Osteoblast (primary cell): ENCODE measurements at regions not wholly inside any gene's neighbourhood (a gene's known extent, or its start where the extent isn't known, plus 50 kb on each side); places are given as distances from the start of the nearest gene placed in this dataset.

Experiments
- DNase-seq: peaks from one replicate; pipeline ENCODE4 v3.0.0; 2011; ENCODE audit warnings: low spot score, mixed read lengths; ENCODE audit not compliant: insufficient read length; ENCODE audit errors: missing footprints
- H2AFZ ChIP-seq: 2 replicates; pipeline ENCODE4 v1.6.0; 2011; ENCODE audit warnings: mild to moderate bottlenecking, low read length
- H3K27ac ChIP-seq: 2 replicates; pipeline ENCODE4 v1.5.1; 2011; ENCODE audit warnings: mild to moderate bottlenecking, low read depth, low read length, moderate library complexity
- H3K27me3 ChIP-seq: 2 replicates; pipeline ENCODE4 v1.6.0; 2012; ENCODE audit warnings: mild to moderate bottlenecking, control low read depth, inconsistent platforms, low read length, moderate library complexity; ENCODE audit not compliant: insufficient read depth
- H3K36me3 ChIP-seq: 2 replicates; pipeline ENCODE4 v1.5.1; 2011; ENCODE audit warnings: mild to moderate bottlenecking, low read length, control low read depth, moderate library complexity; ENCODE audit not compliant: insufficient read depth
- H3K4me1 ChIP-seq: 2 replicates; pipeline ENCODE4 v1.5.1; 2011; ENCODE audit warnings: mild to moderate bottlenecking, low read length, control low read depth, moderate library complexity; ENCODE audit not compliant: insufficient read depth
- H3K4me2 ChIP-seq: 2 replicates; pipeline ENCODE4 v1.6.0; 2011; ENCODE audit warnings: mild to moderate bottlenecking, low read length; ENCODE audit not compliant: insufficient read depth
- H3K4me3 ChIP-seq: fragments of 200-600 bp; sonication (generic); 3 replicates; pipeline ENCODE4 v1.5.1; 2012; ENCODE audit warnings: mild to moderate bottlenecking, low read length, inconsistent platforms; ENCODE audit not compliant: insufficient read depth
- H3K79me2 ChIP-seq: 2 replicates; pipeline ENCODE4 v1.6.0; 2012; ENCODE audit warnings: mild to moderate bottlenecking, low read length, control low read depth, inconsistent platforms; ENCODE audit not compliant: insufficient read depth
- H3K9me3 ChIP-seq: 2 replicates; pipeline ENCODE4 v1.5.1; 2011; ENCODE audit warnings: low read depth, low read length, control low read depth
- H4K20me1 ChIP-seq: 2 replicates; pipeline ENCODE4 v1.6.0; 2012; ENCODE audit warnings: mild to moderate bottlenecking, low read length, control low read depth; ENCODE audit not compliant: insufficient read depth
- TF ChIP-seq, protein P1 (sequence below): IDR thresholded peaks from 2 replicates; pipeline ENCODE4 v1.5.1; 2011; ENCODE audit warnings: mild to moderate bottlenecking, low read depth, low read length, moderate library complexity; ENCODE audit errors: extremely low read depth

DNA sequence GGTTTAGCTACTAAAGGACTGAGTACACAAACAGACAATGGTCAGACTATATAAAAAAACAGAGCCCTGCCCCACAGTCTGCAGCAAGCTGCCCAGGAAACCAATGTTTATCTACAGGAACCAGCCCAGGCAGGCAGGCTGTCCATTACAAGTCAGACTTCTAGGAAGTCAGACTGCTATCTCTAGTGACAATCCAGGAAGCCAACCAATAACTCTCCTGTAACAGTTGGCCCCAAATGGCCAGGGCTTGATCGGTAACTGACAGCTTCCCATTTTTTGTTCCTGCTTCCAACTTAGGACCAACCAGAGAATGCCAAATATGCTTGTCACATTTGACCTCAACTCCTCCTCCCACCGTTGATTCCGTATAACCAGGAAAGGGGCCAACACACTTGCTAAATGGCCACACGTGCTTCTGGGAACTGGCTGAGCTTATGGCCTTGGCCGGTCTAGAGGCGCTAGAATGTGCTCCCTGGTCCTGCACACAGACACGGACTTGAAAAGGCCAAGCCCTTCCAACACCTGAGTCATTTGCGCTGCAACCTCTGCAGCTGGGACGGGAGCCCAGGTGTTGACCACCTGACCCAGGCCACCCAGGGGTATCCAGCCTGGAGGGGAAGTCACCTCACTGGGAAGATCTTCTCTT, 79.6 kb upstream of the CDK20 start:
- H3K9me3 ChIP-seq = no peaks in the 10 kb centered on the region
- H3K27me3 ChIP-seq = no peaks in the 10 kb centered on the region
- no peak overlapping the region for H3K4me3 ChIP-seq
- no peaks in the 10 kb centered on the region for H3K79me2 ChIP-seq
- DNase-seq = no peak
- H4K20me1 ChIP-seq = no peaks in the 10 kb centered on the region
- TF ChIP-seq, protein P1, sequence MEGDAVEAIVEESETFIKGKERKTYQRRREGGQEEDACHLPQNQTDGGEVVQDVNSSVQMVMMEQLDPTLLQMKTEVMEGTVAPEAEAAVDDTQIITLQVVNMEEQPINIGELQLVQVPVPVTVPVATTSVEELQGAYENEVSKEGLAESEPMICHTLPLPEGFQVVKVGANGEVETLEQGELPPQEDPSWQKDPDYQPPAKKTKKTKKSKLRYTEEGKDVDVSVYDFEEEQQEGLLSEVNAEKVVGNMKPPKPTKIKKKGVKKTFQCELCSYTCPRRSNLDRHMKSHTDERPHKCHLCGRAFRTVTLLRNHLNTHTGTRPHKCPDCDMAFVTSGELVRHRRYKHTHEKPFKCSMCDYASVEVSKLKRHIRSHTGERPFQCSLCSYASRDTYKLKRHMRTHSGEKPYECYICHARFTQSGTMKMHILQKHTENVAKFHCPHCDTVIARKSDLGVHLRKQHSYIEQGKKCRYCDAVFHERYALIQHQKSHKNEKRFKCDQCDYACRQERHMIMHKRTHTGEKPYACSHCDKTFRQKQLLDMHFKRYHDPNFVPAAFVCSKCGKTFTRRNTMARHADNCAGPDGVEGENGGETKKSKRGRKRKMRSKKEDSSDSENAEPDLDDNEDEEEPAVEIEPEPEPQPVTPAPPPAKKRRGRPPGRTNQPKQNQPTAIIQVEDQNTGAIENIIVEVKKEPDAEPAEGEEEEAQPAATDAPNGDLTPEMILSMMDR = no peak
- no peaks in the 10 kb centered on the region for H3K4me1 ChIP-seq
- no peak overlapping the region for H3K4me2 ChIP-seq
- H2AFZ ChIP-seq = no peak overlapping the region
- H3K36me3 ChIP-seq = no peaks in the 10 kb centered on the region
- no peak overlapping the region for H3K27ac ChIP-seq

DNA sequence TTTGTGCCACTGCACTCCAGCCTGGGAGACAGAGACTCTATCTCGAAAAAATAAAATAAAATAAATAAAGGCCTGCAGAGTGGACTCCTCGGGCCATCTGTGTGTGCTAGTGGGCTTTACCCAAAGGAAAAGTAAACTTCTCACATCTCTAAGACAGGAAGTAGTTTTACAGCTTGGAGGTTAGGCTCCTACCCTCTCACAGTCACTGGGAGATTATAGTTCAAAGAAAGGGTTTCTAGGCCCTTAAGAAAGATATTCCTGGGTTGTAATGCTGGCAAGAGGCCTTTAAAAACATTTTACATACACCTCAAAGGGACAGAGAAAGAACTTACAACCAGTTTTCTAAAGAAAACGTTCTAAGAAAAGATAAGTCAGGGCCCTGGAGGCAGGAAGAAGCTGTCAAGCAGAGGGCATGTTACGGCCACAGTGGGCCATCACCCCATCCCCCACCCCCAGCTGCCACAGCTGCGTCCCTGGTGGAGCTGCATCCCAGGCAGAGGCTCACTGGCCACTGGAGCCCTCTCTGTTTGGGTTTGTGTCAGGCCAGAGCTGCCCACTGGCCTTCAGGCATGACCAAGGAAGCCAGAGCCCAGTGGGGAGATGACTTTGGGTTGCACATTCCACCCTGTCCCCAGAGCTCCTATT, 78.1 kb upstream of the CDK20 start:
- no peaks in the 10 kb centered on the region for H3K36me3 ChIP-seq
- no peak for DNase-seq
- TF ChIP-seq, protein P1 = no peak
- no peak overlapping the region for H3K4me3 ChIP-seq
- H3K79me2 ChIP-seq = no peaks in the 10 kb centered on the region
- H4K20me1 ChIP-seq = no peaks in the 10 kb centered on the region
- no peak overlapping the region for H3K4me2 ChIP-seq
- H3K27me3 ChIP-seq = no peaks in the 10 kb centered on the region
- H2AFZ ChIP-seq = no peak overlapping the region
- no peaks in the 10 kb centered on the region for H3K9me3 ChIP-seq
- no peaks in the 10 kb centered on the region for H3K4me1 ChIP-seq
- no peak overlapping the region for H3K27ac ChIP-seq

DNA sequence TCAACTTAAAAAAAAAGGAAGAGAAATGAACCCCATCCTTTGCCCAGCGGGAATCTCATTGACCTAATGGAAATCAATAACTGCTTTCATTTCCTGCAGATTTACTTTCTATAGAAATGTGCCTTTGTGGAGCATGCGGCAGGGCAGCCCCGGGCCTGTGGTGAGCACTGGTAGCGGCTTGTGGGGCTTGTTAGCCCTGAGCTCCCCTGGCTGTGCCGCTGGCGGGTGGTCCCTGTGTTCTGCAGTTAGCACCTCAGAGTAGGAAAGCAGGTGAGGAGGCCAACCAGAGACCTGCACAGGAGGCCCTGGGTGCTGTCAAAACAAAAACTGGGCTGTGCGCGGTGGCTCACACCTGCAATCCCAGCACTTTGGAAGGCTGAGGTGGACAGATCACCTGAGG, 76.8 kb upstream of the CDK20 start:
- H3K27me3 ChIP-seq = no peaks in the 10 kb centered on the region
- no peaks in the 10 kb centered on the region for H3K36me3 ChIP-seq
- H3K4me3 ChIP-seq = no peak overlapping the region
- H2AFZ ChIP-seq = no peak overlapping the region
- TF ChIP-seq, protein P1 = no peak
- no peaks in the 10 kb centered on the region for H3K79me2 ChIP-seq
- no peaks in the 10 kb centered on the region for H3K4me1 ChIP-seq
- no peak overlapping the region for H3K27ac ChIP-seq
- no peak overlapping the region for H3K4me2 ChIP-seq
- no peak for DNase-seq
- H4K20me1 ChIP-seq = no peaks in the 10 kb centered on the region
- no peaks in the 10 kb centered on the region for H3K9me3 ChIP-seq

DNA sequence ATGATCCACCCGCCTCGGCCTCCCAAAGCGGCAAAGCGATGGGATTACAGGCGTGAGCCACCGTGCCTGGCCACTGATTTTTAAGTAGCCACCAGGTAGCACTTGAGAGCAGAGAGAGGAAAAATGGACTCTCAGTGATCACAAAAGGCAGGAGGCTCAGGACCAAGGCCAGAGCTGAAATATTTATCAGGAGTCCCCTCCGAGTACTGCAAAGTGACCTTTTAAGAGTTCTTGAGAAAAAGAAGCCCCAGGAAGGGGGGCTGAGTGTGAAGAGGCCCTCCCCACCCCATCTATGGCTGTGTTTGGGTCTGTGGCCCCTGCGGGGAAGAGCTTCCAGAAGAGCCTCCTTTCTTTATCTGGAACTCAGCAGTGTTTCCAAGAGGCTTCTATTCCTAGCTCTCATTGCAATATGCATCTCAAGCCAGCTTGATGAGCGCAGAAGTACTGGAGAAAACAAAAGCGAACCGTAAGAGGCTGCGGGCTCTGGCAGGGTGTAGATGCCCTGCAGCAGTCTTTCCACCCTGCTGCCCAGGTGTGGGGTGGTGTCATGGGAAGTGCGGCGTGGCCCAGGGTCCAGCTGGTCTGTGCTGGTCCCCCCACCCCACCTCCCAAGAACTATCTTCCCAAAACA, 75.5 kb upstream of the CDK20 start:
- Histone ChIP-seq H3K79me2 (no peaks in the 10 kb centered on the region), H3K27me3 (no peaks in the 10 kb centered on the region), H2AFZ (no peak overlapping the region), H3K4me1 (no peaks in the 10 kb centered on the region), H4K20me1 (no peaks in the 10 kb centered on the region), H3K27ac (no peak overlapping the region), H3K4me3 (no peak overlapping the region), H3K36me3 (no peaks in the 10 kb centered on the region), H3K9me3 (no peaks in the 10 kb centered on the region), H3K4me2 (no peak overlapping the region)
- peak; percentile 5 for DNase-seq
- TF ChIP-seq, protein P1 = no peak
